ENCODE measurements at regions not wholly inside any gene's neighbourhood (a gene's known extent, or its start where the extent isn't known, plus 50 kb on each side); places are given as distances from the start of the nearest gene placed in this dataset.
"Not testable (repeated sequence)": the region's sequence is repeated elsewhere in the genome, so short reads cannot be mapped to it uniquely, and the experiment has no call there.

DNA sequence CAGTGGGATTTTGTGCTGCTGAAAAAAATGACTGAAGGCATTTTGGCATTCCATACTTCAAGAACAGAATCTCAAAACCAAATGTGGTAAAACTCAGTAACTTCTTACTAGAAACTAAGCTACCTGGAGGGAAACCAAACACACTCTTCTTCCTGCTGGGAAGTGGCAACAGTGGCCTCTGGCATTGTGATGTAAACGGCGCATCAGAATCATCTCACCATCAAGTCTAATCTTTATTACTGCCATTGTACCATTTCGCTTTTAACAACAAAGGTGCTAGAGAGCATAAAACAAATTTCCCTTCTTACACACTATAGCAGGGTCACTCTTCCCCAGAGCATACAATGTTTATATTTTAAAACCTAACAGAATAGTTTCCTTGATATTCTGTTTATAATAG lies 101.6 kb upstream of the CEP162 start:
- no peak for DNase-seq (ENCODE audit: low read depth)
- TF ChIP-seq CTCF (IDR thresholded peaks at IDR 0.05; ENCODE audit: insufficient read depth, low read length, severe bottlenecking) = no peak
- FAIRE-seq = no peak
- no peaks in the 10 kb centered on the region for H3K36me3 ChIP-seq (ENCODE audit: control insufficient read depth, insufficient read depth, low read length)
- H3K4me3 ChIP-seq (ENCODE audit: low read depth, low read length) = no peak overlapping the region
- no peaks in the 10 kb centered on the region for H3K27me3 ChIP-seq (ENCODE audit: control insufficient read depth, insufficient read depth, low read length)

DNA sequence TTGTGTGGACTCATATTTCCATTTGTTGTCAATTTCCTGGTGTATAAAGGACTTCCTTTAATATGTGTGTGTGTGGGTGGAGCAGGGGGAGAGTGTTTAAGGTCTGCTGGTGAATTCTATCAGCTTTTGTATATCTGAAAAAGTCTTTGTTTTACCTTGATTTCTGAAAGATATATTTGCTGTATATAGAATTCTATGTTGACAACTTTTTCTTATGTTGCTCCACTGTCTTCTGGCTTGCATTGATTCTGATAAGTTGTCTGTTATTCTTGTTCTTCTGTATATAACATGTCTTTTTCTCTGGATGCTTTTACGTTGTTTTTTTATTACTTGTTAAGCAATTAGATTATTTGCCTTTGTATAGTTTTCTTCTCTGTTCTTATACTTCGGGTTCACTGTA lies 90.0 kb upstream of the CEP162 start:
- Histone ChIP-seq H3K4me3 (ENCODE audit: low read depth, low read length) (no peak overlapping the region), H3K27me3 (ENCODE audit: control insufficient read depth, insufficient read depth, low read length) (no peaks in the 10 kb centered on the region), H3K36me3 (ENCODE audit: control insufficient read depth, insufficient read depth, low read length) (no peaks in the 10 kb centered on the region)
- no peak for DNase-seq (ENCODE audit: low read depth)
- TF ChIP-seq CTCF (IDR thresholded peaks at IDR 0.05; ENCODE audit: insufficient read depth, low read length, severe bottlenecking) = no peak
- FAIRE-seq = no peak

DNA sequence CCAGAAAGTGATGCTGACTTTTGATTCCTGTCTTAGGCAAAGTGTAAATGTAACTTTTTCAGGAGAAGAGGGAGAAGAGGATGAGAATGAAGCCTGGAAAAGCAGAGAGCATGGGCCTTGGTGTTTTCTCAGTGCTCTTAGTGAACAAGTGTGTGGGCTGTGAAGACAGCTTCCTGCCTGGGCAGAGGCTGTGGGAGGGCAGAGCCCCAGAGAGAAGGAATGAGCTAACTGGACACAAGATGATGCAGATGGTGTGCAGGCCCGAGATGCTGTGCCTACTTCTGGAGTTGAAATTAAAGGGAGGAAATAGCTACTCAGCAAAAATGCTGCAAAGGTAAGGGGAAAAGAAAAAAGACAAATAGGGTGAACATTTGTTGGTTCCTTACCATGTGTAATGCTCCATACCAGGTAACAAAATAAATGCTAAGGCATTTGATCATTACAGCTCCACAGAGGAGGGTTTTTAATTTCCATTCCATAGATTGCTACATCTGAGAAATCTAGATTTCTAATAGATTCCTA lies 87.0 kb upstream of the CEP162 start:
- TF ChIP-seq CTCF (IDR thresholded peaks at IDR 0.05; ENCODE audit: insufficient read depth, low read length, severe bottlenecking) = no peak
- no peak for DNase-seq (ENCODE audit: low read depth)
- no peaks in the 10 kb centered on the region for H3K27me3 ChIP-seq (ENCODE audit: control insufficient read depth, insufficient read depth, low read length)
- no peak for FAIRE-seq
- no peak overlapping the region for H3K4me3 ChIP-seq (ENCODE audit: low read depth, low read length)
- no peaks in the 10 kb centered on the region for H3K36me3 ChIP-seq (ENCODE audit: control insufficient read depth, insufficient read depth, low read length)

DNA sequence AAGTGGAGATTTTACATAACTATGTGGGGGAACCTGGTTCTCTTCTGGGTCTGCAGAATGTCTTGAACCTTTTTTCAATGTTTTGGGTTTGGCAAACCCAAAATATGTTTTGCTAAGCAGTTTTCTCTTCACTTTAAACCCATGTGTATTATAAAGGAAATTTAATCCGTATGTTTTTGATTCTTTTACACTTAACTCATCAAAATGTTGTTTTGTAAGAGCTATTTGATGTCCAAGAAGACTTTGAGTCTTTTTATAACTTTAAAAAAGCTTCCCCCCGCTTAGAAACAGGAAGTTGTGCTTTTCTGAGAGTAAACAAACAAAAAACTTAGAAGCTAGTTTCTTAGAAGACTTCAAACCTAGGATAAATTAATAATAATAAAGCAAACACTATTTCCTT lies 81.9 kb upstream of the CEP162 start:
- no peaks in the 10 kb centered on the region for H3K27me3 ChIP-seq (ENCODE audit: control insufficient read depth, insufficient read depth, low read length)
- no peak for FAIRE-seq
- no peak for TF ChIP-seq CTCF (IDR thresholded peaks at IDR 0.05; ENCODE audit: insufficient read depth, low read length, severe bottlenecking)

GRCh38 chr6:84304881-84305280 lies 77.4 kb upstream of the CEP162 start:
- Histone ChIP-seq H3K27me3 (ENCODE audit: control insufficient read depth, insufficient read depth, low read length) (no peaks in the 10 kb centered on the region), H3K4me3 (ENCODE audit: low read depth, low read length) (no peak overlapping the region), H3K36me3 (ENCODE audit: control insufficient read depth, insufficient read depth, low read length) (no peaks in the 10 kb centered on the region)
- FAIRE-seq = no peak
- no peak for TF ChIP-seq CTCF (IDR thresholded peaks at IDR 0.05; ENCODE audit: insufficient read depth, low read length, severe bottlenecking)
- no peak for DNase-seq (ENCODE audit: low read depth)

More for the DNA sequence above, 81.9 kb upstream of the CEP162 start:
- Histone ChIP-seq H3K36me3 (ENCODE audit: control insufficient read depth, insufficient read depth, low read length) (no peaks in the 10 kb centered on the region), H3K4me3 (ENCODE audit: low read depth, low read length) (no peak overlapping the region)
- no peak for DNase-seq (ENCODE audit: low read depth)

DNA sequence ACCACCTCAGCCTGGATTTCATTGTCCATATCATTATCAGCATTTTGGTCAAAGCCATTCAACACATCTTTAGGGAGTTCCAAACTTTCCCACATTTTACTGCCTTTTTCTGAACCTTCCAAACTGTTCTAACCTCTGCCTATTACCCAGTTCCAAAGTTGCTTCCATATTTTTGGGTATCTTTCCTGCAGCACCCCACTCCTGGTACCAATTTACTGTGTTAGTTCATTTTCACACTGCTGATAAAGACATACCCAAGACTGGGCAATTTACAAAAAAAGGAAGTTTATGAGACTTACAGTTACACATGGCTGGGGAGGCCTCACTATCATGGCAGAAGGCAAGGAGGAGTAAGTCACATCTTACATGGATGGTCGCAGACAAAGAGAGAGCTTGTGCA lies 63.6 kb upstream of the CEP162 start:
- not testable (repeated sequence) for H3K4me3 ChIP-seq (ENCODE audit: low read depth, low read length); FAIRE-seq; DNase-seq (ENCODE audit: low read depth); H3K27me3 ChIP-seq (ENCODE audit: control insufficient read depth, insufficient read depth, low read length); H3K36me3 ChIP-seq (ENCODE audit: control insufficient read depth, insufficient read depth, low read length)

All from bronchial epithelial cell (primary cell).